AG04450 (cell line): ENCODE measurements at regions not wholly inside any gene's neighbourhood (a gene's known extent, or its start where the extent isn't known, plus 50 kb on each side); places are given as distances from the start of the nearest gene placed in this dataset.
"Not testable (repeated sequence)": the region's sequence is repeated elsewhere in the genome, so short reads cannot be mapped to it uniquely, and the experiment has no call there.

ENCODE experiments used
- CTCF ChIA-PET: fragments of 300-600, 350-600 bp; formaldehyde crosslinking; extraction: SDS; loops from one replicate; lab custom pipeline; 2022; ENCODE audit warnings: antibody characterized with exemption, inconsistent platforms; lab: Charles Lee
- POLR2A ChIA-PET: fragments of 350-600 bp; formaldehyde crosslinking; extraction: SDS; loops from one replicate; lab custom pipeline; 2021; ENCODE audit warnings: antibody characterized with exemption, inconsistent platforms; lab: Yijun Ruan, JAX
- DNase-seq: peaks from one replicate; pipeline ENCODE4 v3.0.0-alpha.2; 2011; ENCODE audit warnings: low read depth, low spot score
- H3K27ac ChIP-seq: one replicate; pipeline ENCODE4 v1.5.1; 2012; ENCODE audit warnings: low read depth, low read length, control low read depth
- H3K27me3 ChIP-seq: one replicate; pipeline ENCODE4 v1.6.0; 2012; ENCODE audit warnings: low read length; ENCODE audit not compliant: control insufficient read depth, insufficient read depth
- H3K4me3 ChIP-seq: 2 replicates; pipeline ENCODE4 v1.5.1; 2011; ENCODE audit warnings: mild to moderate bottlenecking, low read depth, low read length, control low read depth
- H3K9me3 ChIP-seq: 2 replicates; pipeline ENCODE4 v1.5.1; 2012; ENCODE audit warnings: low read length; ENCODE audit not compliant: control insufficient read depth, insufficient read depth
- TF ChIP-seq, protein P1 (sequence below): IDR thresholded peaks from 2 replicates; pipeline ENCODE4 v1.5.1; 2011; ENCODE audit warnings: low read depth, low read length, control low read depth, inconsistent platforms

- no peak overlapping the region for H3K4me3 ChIP-seq
- DNase-seq, result no peak
- no peaks in the 10 kb centered on the region; the same call in 1 of the 2 replicates for H3K9me3 ChIP-seq
- H3K27ac ChIP-seq, result no peak overlapping the region
- POLR2A ChIA-PET, result no interaction called here
- CTCF ChIA-PET, result no interaction called here
- TF ChIP-seq, protein P1, sequence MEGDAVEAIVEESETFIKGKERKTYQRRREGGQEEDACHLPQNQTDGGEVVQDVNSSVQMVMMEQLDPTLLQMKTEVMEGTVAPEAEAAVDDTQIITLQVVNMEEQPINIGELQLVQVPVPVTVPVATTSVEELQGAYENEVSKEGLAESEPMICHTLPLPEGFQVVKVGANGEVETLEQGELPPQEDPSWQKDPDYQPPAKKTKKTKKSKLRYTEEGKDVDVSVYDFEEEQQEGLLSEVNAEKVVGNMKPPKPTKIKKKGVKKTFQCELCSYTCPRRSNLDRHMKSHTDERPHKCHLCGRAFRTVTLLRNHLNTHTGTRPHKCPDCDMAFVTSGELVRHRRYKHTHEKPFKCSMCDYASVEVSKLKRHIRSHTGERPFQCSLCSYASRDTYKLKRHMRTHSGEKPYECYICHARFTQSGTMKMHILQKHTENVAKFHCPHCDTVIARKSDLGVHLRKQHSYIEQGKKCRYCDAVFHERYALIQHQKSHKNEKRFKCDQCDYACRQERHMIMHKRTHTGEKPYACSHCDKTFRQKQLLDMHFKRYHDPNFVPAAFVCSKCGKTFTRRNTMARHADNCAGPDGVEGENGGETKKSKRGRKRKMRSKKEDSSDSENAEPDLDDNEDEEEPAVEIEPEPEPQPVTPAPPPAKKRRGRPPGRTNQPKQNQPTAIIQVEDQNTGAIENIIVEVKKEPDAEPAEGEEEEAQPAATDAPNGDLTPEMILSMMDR, result no peak
- H3K27me3 ChIP-seq, result no peaks in the 10 kb centered on the region
Measured at GRCh38 chr11:100442017-100442416, 245.1 kb upstream of the ARHGAP42 start.

DNA sequence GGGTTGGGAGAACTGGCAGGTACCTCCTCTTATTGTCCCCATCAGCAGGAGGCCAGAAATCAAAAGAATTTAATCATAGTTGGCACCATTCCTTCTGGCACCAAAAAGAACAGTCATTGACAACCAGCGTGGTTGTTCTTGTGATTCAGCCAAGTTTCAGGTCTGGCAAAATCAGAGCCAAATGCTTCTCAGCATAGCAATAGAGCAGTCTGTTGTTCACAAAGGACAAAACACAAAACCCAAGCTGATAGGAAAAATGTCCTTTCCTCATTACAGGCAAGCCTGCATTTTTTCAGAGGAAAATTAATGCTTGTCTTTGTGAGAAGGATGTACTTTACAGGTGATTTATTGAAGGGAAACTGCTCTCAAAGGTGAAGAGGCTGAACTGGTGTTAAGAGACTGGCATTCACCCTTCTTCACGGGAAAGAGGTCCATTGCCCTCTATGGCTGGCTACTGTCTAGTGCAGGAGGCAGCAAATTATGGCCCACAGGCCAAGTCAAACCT is 241.8 kb upstream of the ARHGAP42 start:
- no peak overlapping the region for H3K4me3 ChIP-seq
- H3K9me3 ChIP-seq, result no peaks in the 10 kb centered on the region; the same call in 1 of the 2 replicates
- DNase-seq, result no peak
- CTCF ChIA-PET, result no interaction called here
- no peak overlapping the region for H3K27ac ChIP-seq
- POLR2A ChIA-PET, result no interaction called here
- no peaks in the 10 kb centered on the region for H3K27me3 ChIP-seq
- TF ChIP-seq, protein P1, result no peak

DNA sequence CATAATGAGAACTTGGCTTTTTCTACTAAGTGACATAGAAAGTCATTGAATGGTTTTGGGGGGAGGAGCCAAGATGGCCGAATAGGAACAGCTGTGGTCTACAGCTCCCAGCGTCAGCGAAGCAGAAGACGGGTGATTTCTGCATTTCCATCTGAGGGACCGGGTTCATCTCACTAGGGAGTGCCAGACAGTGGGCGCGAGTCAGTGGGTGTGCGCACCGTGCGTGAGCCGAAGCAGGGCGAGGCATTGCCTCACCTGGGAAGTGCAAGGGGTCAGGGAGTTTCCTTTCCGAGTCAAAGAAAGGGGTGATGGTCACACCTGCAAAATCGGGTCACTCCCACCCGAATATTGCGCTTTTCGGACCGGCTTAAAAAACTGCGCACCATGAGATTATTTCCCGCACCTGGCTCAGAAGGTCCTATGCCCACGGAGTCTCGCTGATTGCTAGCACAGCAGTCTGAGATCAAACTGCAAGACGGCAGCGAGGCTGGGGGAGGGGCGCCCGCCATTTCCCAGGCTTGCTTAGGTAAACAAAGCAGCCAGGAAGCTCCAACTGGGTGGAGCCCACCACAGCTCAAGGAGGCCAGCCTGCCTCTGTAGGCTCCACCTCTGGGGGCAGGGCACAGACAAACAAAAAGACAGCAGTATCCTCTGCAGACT is 235.2 kb upstream of the ARHGAP42 start:
- H3K4me3 ChIP-seq, DNase-seq, H3K9me3 ChIP-seq, H3K27me3 ChIP-seq, CTCF ChIA-PET, POLR2A ChIA-PET, H3K27ac ChIP-seq: not testable (repeated sequence)

DNA sequence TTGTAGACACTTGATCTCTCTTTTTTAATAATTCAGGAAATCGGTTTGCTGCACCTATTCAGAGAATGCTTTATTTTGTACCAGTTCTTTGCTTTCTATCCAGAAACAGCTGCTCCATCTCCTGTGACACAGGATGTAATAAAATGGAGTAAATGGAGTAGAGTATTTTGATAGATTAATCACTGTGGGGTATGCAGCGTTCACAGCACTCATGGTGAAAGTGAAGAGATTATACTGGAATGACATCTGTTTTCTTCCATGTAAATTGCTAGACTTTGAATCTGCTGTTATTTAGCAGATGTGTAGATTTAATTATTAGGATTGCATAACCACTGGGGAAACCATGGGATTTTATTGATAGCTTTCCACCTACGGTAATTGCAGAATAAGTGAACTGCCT is 227.3 kb upstream of the ARHGAP42 start:
- no peak overlapping the region for H3K4me3 ChIP-seq
- POLR2A ChIA-PET, result no interaction called here
- H3K27me3 ChIP-seq, result no peaks in the 10 kb centered on the region
- H3K9me3 ChIP-seq, result no peaks in the 10 kb centered on the region
- CTCF ChIA-PET, result no interaction called here
- DNase-seq, result no peak
- TF ChIP-seq, protein P1, result no peak
- no peak overlapping the region for H3K27ac ChIP-seq

GRCh38 chr11:100460426-100460825 is 226.7 kb upstream of the ARHGAP42 start:
- CTCF ChIA-PET, result no interaction called here

More at GRCh38 chr11:100460426-100460825, 226.7 kb upstream of the ARHGAP42 start:
- DNase-seq, result no peak
- TF ChIP-seq, protein P1, result no peak
- Histone ChIP-seq H3K4me3 (no peak overlapping the region), H3K27ac (no peak overlapping the region), H3K27me3 (no peaks in the 10 kb centered on the region), H3K9me3 (no peaks in the 10 kb centered on the region)
- POLR2A ChIA-PET, result no interaction called here
